Dedifferentiated amniotic fluid mesenchymal stem cell (primary cell): ENCODE measurements at regions not wholly inside any gene's neighbourhood (a gene's known extent, or its start where the extent isn't known, plus 50 kb on each side); places are given as distances from the start of the nearest gene placed in this dataset.

Experiments used
- DNase-seq: peaks from one replicate; pipeline ENCODE4 v3.0.0-alpha.2; 2016; ENCODE audit errors: extremely low spot score

DNA sequence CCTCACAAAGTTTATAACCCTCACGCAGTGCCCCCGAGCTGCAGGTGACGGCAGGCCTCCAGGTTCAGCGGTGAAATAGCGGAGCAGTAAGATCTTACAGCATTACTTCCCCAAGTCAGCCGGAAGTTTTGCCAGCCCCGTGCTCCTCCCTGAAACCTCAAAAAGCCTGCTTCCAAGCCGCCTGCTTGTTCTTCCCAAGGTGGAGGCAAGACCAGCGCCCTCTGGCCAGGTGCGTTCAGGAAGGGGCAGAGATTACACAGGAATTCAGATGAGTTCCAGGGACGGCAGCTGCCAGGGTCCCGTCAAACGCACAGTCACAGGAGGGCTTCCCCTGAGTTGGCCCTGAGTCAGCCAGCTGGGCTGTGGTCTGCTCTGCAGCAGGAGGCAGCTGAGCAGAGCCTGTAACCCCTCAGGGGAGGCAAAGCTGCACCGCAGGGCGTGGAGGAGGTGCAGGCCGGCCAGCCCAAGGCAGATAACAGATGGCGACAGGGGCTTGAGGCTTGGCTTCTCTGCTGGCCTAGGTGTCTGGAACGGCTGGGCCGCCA is 124.1 kb upstream of the RPS6KA2 start:
- no peak for DNase-seq

DNA sequence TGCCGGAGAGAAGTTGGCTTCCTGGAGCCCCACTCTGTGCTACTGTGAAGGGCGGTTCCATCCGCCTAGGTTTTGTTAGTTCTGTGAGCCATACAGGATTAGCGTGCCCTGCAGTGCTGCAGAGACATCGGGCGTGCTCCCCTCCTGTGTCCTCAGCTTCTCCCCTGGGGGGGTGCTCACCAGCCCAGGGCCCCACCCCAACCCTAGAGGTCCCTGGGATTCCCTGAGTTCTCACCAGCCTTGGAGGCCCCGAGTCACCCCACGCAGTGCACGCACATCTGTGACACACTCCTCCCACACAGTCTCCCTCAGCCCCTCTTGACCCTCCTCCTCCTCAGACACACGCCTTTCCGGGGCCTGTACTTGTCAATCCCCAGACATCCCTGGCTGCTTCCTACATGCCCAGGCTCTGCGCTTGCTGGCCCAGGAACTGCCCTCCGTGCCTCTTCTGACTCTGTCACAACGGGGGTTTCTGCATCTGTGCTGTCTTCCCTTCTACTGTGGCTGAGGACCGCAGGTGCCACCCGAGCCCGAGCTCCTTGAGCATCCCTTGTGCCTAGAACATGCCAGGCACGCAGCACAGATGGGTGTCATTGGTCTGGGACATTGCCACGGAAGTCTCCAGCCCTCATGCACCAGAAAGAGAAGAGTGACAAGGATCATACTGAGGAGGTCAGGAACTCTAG is 123.2 kb upstream of the RPS6KA2 start:
- no peak for DNase-seq

GRCh38 chr6:166749666-166750065 is 122.6 kb upstream of the RPS6KA2 start:
- DNase-seq = no peak

DNA sequence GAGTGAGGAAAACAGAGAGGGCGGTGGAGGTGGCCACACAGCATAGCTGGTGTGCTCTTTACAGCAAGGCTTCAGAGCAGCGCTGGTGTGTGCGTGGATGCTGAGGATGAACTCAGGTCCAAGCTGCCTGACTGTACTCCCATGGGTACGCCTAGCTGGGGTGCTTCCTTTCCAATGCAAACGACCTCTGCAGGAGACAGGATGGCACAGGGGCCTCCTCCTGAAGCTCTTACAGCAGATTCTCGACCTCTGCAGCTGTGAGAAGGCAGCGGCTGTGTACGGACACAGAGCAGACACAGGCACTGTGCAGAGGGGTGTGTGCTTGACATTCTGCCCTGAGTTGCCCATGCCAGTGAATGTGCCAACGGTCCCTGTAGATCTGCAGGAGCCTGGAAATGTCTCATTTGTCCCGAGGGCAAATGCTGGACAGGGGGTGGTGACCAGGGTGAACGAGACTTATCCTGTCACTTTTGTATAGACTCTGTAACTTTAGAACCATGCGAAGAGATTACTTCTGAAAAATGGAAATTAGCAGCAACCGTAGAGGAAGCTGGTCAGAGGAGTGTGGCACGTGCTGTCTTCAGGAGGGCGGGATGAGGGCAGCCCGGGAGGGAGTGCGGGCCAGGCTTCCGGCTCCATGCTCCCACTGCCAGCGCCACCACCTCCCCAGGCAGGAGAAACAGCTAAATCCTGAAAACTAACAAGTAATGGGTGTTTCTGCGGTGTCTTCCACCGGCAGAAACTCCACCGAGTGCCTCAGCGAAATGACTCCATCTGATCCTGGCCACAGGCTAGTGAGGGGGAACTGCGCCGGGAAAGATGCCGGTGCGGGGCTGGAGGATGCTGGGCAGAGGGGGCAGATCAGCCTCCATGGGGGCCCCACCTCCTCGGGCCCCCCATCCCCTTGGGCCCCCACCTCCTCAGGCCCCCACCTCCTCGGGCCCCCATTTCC is 120.9 kb upstream of the RPS6KA2 start:
- no peak for DNase-seq

DNA sequence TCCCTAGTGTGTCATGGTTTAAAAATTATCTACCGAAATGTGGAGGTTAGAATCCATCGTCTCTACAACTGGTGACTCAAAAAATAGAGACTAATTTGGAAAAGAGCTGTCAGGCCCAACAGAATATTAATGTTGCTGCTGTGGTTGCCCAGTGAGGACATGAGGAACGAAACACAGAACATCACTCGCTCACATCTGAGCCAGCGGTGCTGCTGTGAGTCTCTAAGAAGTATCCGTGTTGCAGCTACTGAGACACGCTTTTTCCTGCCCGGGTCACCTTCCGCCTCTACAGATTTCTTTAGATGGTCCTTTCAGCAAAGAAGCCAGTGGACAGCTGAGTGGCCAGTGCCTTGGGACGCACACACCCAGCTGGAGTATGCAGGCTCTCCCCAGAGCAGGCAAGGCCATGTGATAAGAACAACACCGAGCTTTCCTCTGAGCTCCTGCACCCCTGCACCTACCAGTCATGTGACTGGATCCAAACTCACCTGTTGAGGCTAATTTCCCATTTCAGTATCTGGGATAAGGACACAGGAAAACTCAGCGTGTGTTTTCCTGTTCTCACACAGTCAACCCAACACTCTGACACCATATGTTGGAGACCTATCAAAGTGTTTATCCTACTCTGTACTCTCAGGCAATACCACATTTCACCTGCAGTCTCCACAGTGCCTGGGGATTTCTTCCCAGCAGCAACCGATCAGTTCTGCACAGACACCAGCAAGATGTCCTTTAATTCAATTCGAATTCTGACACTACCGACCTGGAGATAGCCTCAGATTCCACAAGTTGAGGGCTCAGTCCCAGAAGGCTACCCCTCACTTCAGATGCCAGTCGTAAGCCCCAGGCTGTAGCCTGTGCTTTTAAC is 119.0 kb upstream of the RPS6KA2 start:
- DNase-seq = no peak

DNA sequence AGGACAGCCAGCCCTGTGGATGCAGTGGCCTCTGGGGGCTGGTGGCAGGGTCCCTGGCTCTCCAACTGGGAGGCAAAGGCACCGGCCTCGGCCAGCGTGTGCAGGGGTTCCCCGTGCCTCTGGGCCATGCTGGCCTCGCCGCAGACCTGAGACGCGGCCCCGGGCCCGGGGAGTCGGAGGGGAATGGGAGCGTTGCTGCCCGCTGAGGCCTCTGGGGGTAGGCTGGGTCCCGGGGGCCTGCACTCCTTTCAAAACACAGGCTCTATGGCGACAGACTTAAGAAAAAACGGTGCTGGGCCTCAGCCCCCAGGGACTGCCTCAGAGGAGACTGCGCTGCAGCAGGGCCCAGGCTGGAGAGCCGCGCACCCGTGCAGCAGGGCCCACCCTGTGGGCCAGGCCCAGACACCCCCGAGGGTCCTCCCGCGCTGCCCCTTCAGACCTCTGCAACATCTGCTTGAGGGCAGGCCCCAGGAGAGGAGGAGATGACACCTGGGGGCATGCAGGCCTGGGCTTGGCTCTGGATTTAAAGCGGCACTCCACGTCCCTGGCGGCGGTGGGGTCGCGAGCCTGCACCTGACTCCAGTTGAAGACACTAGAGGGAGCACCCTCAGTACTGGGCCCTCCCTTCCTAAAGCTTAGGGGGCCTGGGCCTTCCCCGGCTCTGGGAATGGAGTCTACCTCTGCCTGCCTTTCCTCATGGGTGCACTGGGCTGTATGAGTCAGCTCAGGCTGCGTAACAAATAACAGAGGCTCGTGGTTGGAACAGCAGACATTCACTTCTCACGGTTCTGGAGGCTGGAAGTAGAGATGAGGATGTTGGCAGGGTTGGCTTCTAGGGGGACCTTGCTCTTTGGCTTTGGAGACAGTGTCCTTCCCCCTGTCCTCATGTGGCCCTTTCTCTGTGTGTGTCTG is 117.4 kb upstream of the RPS6KA2 start:
- DNase-seq = no peak

GRCh38 chr6:166743406-166744222 is 116.6 kb upstream of the RPS6KA2 start:
- no peak for DNase-seq

DNA sequence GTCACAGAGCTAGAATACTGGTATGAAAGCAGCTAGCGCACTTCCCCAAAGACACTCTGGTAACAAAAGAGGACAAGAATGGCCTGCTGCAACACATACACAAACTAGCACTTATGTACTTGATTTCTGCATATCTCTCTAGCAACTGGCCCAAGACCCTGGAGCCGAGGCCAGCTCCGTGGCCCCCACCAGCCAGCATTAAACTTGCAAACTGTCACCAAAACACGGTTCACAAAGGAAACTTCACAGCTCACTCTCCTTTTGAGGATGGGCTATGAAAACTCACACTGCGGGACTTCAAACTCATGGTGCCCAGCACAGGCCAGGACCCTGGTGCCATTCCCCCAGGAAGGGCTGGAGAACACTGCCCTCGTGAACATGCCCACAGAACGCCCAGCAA is 115.9 kb upstream of the RPS6KA2 start:
- DNase-seq = no peak

DNA sequence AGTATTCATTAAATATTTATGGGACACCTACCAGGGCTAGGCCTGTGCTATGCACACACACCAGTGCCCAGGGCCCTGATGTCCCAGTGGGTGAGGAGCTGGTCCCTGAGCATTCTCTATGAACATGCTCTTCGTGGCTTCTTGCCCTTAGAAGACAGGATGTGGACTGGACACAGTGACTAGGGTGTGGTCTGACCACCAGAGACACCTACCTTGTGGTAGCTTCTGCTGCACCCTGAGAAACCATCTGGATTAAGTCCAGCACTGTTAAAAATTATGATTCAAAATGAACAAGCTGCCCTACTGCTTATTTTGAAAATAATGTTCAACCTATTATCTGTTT is 112.9 kb upstream of the RPS6KA2 start:
- no peak for DNase-seq

- no peak for DNase-seq
Measured at GRCh38 chr6:166739117-166739975, 112.3 kb upstream of the RPS6KA2 start.

- DNase-seq = no peak
Measured at GRCh38 chr6:166738386-166739116, 111.5 kb upstream of the RPS6KA2 start.

DNA sequence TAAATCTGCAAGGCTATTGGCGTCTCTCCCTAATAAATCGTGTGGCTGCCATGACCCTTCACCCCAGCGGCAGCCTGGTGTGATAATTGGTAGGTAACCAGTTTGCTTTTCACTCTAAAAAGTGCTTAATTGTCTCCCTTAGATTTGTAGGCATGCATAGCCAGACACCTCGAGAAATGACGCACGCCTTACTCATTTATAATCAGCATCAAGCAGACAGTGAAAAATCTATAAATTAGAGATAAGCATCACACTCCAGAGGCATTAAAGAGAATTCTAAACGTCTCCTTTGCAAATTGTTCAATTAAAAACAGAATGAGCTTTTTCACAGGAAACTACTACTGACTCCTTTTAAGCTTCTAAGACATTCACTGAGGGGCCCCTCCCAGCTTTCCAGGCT is 110.2 kb upstream of the RPS6KA2 start:
- no peak for DNase-seq

- DNase-seq = no peak
Measured at GRCh38 chr6:166736634-166737033, 109.6 kb upstream of the RPS6KA2 start.

GRCh38 chr6:166733900-166734299 is 106.8 kb upstream of the RPS6KA2 start:
- DNase-seq = no peak

DNA sequence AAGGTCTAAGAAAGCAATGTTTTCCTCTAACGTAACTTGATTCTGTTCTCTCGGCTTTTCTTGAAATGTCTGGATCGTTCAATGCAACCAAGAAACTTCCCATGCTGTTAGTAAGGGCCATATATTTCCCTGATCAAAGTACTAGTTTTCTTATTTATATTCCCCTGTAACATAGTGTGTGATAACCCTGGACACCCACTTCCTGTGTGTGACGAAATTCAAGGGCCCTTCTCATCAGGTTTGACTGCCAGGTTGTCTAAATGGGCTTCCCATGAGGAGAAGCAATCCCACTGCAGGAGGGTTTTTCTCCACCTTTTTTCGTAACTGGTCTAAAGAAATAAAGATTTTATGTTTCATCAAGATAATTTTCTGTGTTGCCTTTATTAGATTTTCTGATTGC is 102.6 kb upstream of the RPS6KA2 start:
- DNase-seq = no peak

GRCh38 chr6:166728884-166729530 is 102.0 kb upstream of the RPS6KA2 start:
- DNase-seq = no peak

- no peak for DNase-seq
Measured at GRCh38 chr6:166726201-166726600, 99.2 kb upstream of the RPS6KA2 start.

GRCh38 chr6:166725571-166725970 is 98.5 kb upstream of the RPS6KA2 start:
- no peak for DNase-seq
